ENCODE measurements at regions not wholly inside any gene's neighbourhood (a gene's known extent, or its start where the extent isn't known, plus 50 kb on each side); places are given as distances from the start of the nearest gene placed in this dataset.

DNA sequence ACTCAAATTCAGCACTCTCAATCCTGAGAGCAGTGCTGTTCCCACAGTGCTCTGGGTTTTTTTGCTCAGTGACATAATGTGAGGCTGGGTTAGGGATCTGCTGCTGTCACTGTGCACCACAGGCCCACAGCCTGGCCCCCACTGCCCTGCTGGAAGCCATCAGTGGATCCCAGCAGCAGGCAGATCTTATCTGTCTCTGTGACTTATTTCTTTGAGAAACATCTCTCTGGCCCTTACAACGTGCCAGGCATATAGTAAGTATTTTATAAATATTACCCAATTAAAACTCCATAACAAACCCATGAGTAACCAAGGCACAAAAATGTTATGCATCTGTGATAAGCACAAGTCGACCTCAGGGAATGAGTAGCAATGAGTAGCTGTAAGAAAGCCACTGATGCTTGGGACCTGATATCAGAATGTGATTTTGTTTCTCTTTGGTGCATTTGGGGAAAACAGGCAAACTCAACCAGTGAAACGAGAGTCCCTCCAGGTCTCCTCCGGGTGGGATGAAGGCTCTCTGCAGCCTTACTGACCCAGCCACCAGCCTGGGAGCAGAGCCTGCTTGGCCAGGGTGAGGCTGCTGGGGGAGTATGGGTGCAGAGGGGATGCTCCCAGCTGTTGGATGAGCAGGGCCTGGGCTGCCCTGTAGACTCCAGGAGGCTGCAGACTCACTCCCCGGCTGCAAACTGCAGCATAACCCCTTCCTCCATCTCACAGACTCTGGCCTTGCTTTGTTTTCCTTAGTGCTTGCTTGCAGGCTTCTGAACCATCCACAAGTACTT is 172.7 kb upstream of the LNX1 start:
- TF ChIP-seq, protein P1, sequence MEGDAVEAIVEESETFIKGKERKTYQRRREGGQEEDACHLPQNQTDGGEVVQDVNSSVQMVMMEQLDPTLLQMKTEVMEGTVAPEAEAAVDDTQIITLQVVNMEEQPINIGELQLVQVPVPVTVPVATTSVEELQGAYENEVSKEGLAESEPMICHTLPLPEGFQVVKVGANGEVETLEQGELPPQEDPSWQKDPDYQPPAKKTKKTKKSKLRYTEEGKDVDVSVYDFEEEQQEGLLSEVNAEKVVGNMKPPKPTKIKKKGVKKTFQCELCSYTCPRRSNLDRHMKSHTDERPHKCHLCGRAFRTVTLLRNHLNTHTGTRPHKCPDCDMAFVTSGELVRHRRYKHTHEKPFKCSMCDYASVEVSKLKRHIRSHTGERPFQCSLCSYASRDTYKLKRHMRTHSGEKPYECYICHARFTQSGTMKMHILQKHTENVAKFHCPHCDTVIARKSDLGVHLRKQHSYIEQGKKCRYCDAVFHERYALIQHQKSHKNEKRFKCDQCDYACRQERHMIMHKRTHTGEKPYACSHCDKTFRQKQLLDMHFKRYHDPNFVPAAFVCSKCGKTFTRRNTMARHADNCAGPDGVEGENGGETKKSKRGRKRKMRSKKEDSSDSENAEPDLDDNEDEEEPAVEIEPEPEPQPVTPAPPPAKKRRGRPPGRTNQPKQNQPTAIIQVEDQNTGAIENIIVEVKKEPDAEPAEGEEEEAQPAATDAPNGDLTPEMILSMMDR (IDR thresholded peaks at IDR 0.05; ENCODE audit: insufficient read depth, low read depth, low read length) = no peak
- no peaks in the 10 kb centered on the region for H3K27me3 ChIP-seq (ENCODE audit: control insufficient read depth, insufficient read depth, low read length)
- DNase-seq (ENCODE audit: low read depth) = peak; percentile 75
- ChIA-PET POLR2A (no interaction called here), CTCF (interaction anchor here (0.8 to 4.4 kb wide), 5 partner anchors 16 to 749 kb away, joined by 3 to 18 read pairs (median 4); no protein-coding TSS in a partner anchor)
- H3K4me3 ChIP-seq (ENCODE audit: low read depth, low read length) = no peak overlapping the region
- no peaks in the 10 kb centered on the region for H3K36me3 ChIP-seq (ENCODE audit: control insufficient read depth, insufficient read depth, low read length)

DNA sequence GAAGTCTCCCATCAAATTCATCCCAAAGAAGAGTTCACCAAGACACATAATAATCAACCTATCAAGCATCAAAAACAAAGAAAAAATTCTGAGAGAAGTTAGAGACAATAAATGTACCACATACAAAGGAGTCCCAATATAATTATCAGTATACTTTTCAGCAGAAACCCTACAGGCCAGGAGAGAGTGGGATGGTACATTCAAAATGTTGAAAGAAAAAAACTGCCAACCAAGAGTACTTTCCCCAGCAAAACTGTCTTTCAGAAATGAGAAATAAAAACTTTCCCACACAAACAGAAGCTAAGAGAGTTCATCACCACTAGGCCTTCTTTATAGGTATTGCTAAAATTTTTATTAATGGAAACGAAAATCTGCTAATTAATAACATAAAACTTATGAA is 164.4 kb upstream of the LNX1 start:
- ChIA-PET POLR2A (no interaction called here), CTCF (interaction anchor here (0.7 kb wide), 1 partner anchor 154 kb away, joined by 3 read pairs; no protein-coding TSS in a partner anchor)
- Histone ChIP-seq H3K27me3 (ENCODE audit: control insufficient read depth, insufficient read depth, low read length) (no peaks in the 10 kb centered on the region), H3K4me3 (ENCODE audit: low read depth, low read length) (no peak overlapping the region), H3K36me3 (ENCODE audit: control insufficient read depth, insufficient read depth, low read length) (no peaks in the 10 kb centered on the region)
- TF ChIP-seq, protein P1 (IDR thresholded peaks at IDR 0.05; ENCODE audit: insufficient read depth, low read depth, low read length) = no peak
- DNase-seq (ENCODE audit: low read depth) = no peak

DNA sequence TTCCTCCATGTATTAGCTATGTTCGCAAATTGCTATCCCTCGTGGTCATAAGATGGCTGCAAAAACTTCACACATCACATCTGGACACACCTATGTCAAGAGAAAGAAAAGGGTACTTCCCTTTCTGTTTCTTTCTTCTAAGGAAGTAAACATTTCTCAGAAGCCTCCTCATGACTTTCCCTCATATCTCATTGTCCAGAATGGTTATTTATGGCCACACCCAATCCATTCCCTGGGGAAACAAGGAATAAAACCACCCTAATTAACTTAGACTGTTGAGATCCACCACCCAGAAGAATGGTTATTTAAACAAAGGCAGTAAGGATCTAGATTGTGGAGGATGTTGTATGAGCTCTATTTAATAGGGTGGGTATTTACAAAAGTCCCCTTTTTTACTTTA is 160.8 kb upstream of the LNX1 start:
- TF ChIP-seq, protein P1 (IDR thresholded peaks at IDR 0.05; ENCODE audit: insufficient read depth, low read depth, low read length) = no peak
- Histone ChIP-seq H3K27me3 (ENCODE audit: control insufficient read depth, insufficient read depth, low read length) (no peaks in the 10 kb centered on the region), H3K36me3 (ENCODE audit: control insufficient read depth, insufficient read depth, low read length) (no peaks in the 10 kb centered on the region), H3K4me3 (ENCODE audit: low read depth, low read length) (no peak overlapping the region)
- DNase-seq (ENCODE audit: low read depth) = no peak
- ChIA-PET CTCF (no interaction called here), POLR2A (no interaction called here)

DNA sequence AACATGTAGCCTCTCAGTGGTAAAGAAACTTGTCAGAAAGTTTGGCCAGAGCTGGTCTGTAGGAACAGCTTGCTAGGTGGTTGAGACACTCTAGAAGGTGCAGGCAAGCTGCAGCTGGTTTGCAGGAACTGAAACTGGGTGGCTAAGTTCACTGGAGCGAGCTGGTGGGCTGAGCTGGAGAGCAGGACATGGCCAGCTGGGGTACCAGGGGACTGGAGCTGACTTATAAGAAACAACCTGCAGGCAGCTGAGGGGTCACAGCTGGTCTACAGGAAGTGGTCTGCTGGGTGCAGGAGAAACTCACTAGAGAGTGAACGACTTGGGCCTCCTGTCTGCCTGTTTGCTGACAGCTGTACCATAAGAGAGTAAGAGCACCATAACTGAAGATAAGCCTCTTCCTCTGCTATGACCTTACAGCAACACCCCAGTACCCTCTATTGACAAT is 157.1 kb upstream of the LNX1 start:
- ChIA-PET POLR2A (no interaction called here), CTCF (interaction anchor here (0.8 to 1.5 kb wide), 5 partner anchors 14 to 257 kb away, joined by 3 to 5 read pairs (median 3); no protein-coding TSS in a partner anchor)
- TF ChIP-seq, protein P1 (IDR thresholded peaks at IDR 0.05; ENCODE audit: insufficient read depth, low read depth, low read length) = no peak
- H3K27me3 ChIP-seq (ENCODE audit: control insufficient read depth, insufficient read depth, low read length) = no peaks in the 10 kb centered on the region
- no peak for DNase-seq (ENCODE audit: low read depth)
- H3K4me3 ChIP-seq (ENCODE audit: low read depth, low read length) = no peak overlapping the region
- H3K36me3 ChIP-seq (ENCODE audit: control insufficient read depth, insufficient read depth, low read length) = no peaks in the 10 kb centered on the region

DNA sequence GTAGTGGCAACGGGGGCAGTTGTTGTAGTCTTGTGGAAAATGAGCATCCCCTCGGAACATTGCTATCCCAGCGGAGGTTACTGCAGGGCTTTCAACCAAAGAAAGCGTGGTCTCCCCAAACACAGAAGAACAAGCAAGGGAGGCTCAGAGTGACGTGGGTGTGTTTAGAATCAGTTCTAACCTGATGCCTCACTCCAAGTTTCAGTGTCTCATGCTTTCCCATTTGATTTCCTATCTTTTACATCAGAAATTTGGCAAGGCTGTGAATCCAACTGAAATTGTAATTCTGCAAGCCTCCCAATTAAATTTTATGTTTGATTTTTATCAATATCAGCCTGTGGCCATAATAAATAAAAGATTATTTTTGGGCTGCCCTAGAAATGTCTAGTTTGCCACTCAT is 156.1 kb upstream of the LNX1 start:
- POLR2A ChIA-PET = no interaction called here
- DNase-seq (ENCODE audit: low read depth) = no peak
- H3K27me3 ChIP-seq (ENCODE audit: control insufficient read depth, insufficient read depth, low read length) = no peaks in the 10 kb centered on the region
- TF ChIP-seq, protein P1 (IDR thresholded peaks at IDR 0.05; ENCODE audit: insufficient read depth, low read depth, low read length) = no peak
- no peaks in the 10 kb centered on the region for H3K36me3 ChIP-seq (ENCODE audit: control insufficient read depth, insufficient read depth, low read length)
- no peak overlapping the region for H3K4me3 ChIP-seq (ENCODE audit: low read depth, low read length)
- CTCF ChIA-PET = interaction anchor here (0.9 to 1.5 kb wide), 3 partner anchors 13 to 41 kb away, joined by 3 to 5 read pairs (median 4); no protein-coding TSS in a partner anchor
